PC-3 (cell line): ENCODE measurements at regions not wholly inside any gene's neighbourhood (a gene's known extent, or its start where the extent isn't known, plus 50 kb on each side); places are given as distances from the start of the nearest gene placed in this dataset.

Source experiments
- CTCF ChIP-seq: fragments of 300-600 bp; sonication (generic); conservative IDR thresholded peaks from 2 replicates; pipeline ENCODE4 v1.5.1; 2017; ENCODE audit warnings: antibody characterized with exemption, low read depth, mild to moderate bottlenecking, low read length
- EZH2 ChIP-seq: fragments of 300-600 bp; sonication (generic); IDR thresholded peaks from one replicate; pipeline ENCODE4 v1.6.1; 2017; ENCODE audit warnings: antibody characterized with exemption, mild to moderate bottlenecking, low read length; ENCODE audit not compliant: unreplicated experiment
- EZH2phosphoT487 ChIP-seq: fragments of 300-600 bp; sonication (generic); IDR thresholded peaks from 2 replicates; pipeline ENCODE4 v1.6.1; 2018; ENCODE audit warnings: mild to moderate bottlenecking, antibody characterized with exemption, low read length, borderline replicate concordance

GRCh38 chr5:16283791-16284190 lies 104.2 kb upstream of the MARCHF11 start:
- no peak for TF ChIP-seq CTCF
- no peak for TF ChIP-seq EZH2
- no peak for TF ChIP-seq EZH2phosphoT487
